ENCODE measurements at regions not wholly inside any gene's neighbourhood (a gene's known extent, or its start where the extent isn't known, plus 50 kb on each side); places are given as distances from the start of the nearest gene placed in this dataset.

DNA sequence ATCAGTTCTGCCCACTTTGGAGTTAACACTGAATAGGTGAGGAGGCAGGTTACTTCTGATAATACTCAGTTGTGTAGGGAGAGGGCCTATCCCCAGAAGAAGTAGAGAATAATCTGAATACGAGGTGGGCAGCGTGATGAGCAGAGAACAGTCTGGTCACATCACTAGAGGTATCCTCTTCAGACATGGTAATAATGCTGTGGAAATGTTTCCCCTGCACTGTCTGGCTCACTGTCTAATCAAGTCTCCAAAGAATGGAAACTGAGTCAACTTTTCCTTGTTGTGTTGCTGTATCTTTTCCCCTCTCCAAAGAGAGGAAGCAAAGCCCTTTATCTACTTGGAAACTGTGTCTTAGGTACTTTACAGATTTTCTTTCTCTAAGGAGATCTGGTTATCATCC lies 110.9 kb upstream of the ANKRD55 start:
- H3K4me3 ChIP-seq (ENCODE audit: low read depth, low read length) = no peak overlapping the region
- TF ChIP-seq CTCF (IDR thresholded peaks at IDR 0.05; ENCODE audit: borderline replicate concordance, insufficient read depth, low read depth, low read length) = no peak

- TF ChIP-seq CTCF (IDR thresholded peaks at IDR 0.05; ENCODE audit: borderline replicate concordance, insufficient read depth, low read depth, low read length) = no peak
- no peak overlapping the region for H3K4me3 ChIP-seq (ENCODE audit: low read depth, low read length)
These were observed 109.5 kb upstream of the ANKRD55 start for GRCh38 chr5:56342616-56343015.

GRCh38 chr5:56340196-56340980 lies 107.3 kb upstream of the ANKRD55 start:
- TF ChIP-seq CTCF (IDR thresholded peaks at IDR 0.05; ENCODE audit: borderline replicate concordance, insufficient read depth, low read depth, low read length) = no peak

GRCh38 chr5:56339732-56340131 lies 106.6 kb upstream of the ANKRD55 start:
- H3K4me3 ChIP-seq (ENCODE audit: low read depth, low read length) = no peak overlapping the region
- no peak for TF ChIP-seq CTCF (IDR thresholded peaks at IDR 0.05; ENCODE audit: borderline replicate concordance, insufficient read depth, low read depth, low read length)

More at GRCh38 chr5:56340196-56340980, 107.3 kb upstream of the ANKRD55 start:
- no peak overlapping the region for H3K4me3 ChIP-seq (ENCODE audit: low read depth, low read length)

GRCh38 chr5:56337715-56338319 lies 104.7 kb upstream of the ANKRD55 start:
- TF ChIP-seq CTCF (IDR thresholded peaks at IDR 0.05; ENCODE audit: borderline replicate concordance, insufficient read depth, low read depth, low read length) = no peak
- H3K4me3 ChIP-seq (ENCODE audit: low read depth, low read length) = no peak overlapping the region

- TF ChIP-seq CTCF (IDR thresholded peaks at IDR 0.05; ENCODE audit: borderline replicate concordance, insufficient read depth, low read depth, low read length) = no peak
These were observed 102.1 kb upstream of the ANKRD55 start for GRCh38 chr5:56335212-56335611.

DNA sequence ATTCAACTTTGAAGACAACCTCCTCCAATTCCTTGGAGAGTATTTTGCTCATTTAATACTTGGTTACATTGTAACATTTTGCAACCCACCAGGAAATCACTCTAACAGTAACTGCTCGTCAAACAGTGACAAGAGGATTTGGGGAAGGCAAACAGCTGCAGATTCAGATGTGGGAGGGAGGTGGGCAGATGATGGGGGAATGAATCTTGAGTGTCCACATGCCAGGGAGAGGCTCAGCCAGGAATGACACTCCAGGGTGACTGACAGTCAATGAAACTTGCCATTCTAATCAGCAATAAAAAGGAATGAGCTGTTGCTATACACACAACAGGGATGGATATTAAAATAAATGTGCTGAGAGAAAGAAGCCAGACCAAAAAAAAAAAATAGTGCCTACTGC lies 97.7 kb upstream of the ANKRD55 start:
- no peak overlapping the region for H3K4me3 ChIP-seq (ENCODE audit: low read depth, low read length)
- no peak for TF ChIP-seq CTCF (IDR thresholded peaks at IDR 0.05; ENCODE audit: borderline replicate concordance, insufficient read depth, low read depth, low read length)

More at GRCh38 chr5:56335212-56335611, 102.1 kb upstream of the ANKRD55 start:
- H3K4me3 ChIP-seq (ENCODE audit: low read depth, low read length) = no peak overlapping the region

All from GM12875 (cell line).